ENCODE measurements at regions not wholly inside any gene's neighbourhood (a gene's known extent, or its start where the extent isn't known, plus 50 kb on each side); places are given as distances from the start of the nearest gene placed in this dataset.
A peak's percentile ranks its signal among the peaks of the same experiment; 100 is the strongest.
"Not testable (repeated sequence)": the region's sequence is repeated elsewhere in the genome, so short reads cannot be mapped to it uniquely, and the experiment has no call there.

DNA sequence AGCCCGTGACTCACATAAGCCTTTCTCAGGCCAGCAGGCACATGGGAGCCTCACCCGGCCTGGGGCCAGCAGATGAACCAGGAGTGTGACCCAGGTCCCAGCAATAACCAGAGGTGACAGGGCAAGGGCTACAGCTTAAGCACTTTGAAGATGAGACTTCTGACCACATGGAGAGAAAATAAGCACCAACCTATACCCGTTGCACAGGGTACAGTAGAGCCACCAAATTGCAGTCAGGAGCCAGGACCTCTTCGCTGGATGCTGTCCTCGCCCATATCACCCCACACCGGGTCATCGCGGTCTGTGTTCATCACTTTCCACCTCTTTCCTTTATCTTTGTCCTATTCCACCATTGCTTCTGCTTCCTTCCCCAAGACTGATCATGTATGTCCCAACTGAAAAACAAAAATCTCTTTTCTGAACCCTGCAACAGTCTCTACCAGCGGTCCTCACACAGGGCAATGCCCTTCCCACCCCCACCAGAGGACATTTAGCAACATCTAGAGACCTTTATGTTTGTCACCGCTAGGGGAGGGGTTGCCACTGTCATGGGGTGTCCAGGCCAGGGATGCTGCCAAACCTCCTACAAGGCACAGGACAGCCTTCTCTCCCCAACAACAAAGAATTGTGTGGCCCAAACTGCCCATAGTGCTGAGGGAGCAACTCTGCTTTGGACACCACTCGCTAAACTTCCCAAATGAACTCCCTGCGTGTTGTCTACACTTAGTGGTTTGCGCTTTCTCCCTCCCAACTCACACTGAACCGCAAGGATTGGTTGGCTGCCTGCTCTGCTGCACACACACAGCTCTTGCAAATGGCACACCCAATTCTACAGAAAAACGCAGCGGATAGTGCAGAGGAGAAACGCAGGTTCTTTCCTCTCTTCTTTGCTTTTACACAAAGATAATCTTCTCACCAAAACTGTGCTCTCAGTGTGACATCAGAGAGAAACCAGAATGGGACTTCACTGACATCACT, 219.4 kb upstream of the FRG1 start:
- not testable (repeated sequence) for DNase-seq

DNA sequence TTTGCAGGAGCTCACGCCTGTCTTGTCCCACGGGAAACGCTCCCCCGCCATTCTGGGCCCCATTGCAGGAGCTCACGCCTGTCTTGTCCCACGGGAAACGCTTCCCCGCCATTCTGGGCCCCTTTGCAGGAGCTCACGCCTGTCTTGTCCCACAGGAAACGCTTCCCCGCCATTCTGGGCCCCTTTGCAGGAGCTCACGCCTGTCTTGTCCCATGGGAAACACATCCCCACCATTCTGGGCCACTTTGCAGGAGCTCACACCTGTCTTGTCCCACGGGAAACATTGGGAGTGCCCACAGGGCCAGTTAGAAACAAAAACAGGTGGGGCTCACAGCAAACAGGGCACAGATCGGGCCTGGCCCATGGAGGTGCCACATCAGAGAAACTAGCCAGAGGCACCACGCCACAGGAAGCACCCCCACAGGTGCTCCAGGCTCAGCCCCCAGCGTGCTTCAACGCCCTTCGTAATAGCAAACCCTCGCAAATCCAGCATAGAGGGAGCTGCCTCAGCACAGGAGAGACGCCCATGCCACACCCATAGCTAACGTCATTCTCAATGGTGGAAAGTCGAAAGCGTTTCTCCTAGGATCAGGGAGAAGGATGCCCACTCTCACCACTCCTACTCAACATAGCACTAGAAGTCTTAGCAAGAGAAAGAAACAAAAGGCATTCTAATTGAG, 218.2 kb upstream of the FRG1 start:
- DNase-seq: peak; percentile 1

DNA sequence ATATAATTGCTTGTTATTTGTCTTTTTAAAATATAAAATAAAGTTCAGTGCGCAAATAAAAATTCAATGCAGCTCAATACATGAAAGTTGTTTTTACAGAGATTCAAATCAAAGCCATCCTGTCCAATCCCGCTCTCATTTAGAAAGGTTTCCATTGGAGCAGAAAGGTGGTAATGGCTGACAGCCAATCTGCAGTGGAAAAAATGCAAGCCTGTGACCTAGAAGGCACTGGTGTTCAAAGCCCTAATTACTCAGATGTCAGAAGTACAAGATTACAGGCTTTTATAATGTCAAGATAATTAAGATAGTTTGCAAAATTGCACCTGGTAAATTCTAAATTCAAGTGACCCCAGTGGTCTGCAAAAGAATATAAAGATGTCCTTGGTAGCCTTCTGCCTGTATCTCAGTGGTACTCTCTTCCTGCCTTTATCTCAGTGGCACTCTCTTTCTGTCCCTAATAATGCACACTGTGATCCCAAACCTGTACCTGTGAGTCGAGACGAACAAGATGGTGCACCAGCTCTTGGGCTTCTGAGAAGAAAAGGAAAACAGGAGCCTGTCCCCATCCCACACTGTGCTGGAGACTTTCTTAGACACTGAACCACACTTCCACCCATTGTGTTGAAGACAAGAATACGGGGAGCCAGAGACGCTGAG, 212.6 kb upstream of the FRG1 start:
- not testable (repeated sequence) for DNase-seq

DNA sequence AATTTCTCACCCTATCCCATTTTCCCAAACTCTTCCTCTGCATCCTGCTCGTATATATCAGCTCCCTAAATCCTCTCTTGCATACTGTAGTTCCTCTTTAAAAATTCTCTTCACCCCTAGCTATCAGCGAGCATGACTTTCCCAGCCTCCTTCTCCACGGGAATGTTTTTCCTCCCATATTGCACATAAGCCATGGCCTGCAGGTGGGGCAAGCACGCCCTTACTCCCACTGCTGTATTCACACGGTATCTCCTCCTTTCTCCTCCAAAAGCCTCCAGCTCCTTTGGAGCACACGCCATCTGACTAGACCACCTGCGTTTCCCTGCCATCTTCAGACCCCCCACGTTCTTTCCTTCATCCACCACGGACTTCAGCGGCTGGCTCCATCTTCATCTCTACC, 208.7 kb upstream of the FRG1 start:
- not testable (repeated sequence) for DNase-seq

DNA sequence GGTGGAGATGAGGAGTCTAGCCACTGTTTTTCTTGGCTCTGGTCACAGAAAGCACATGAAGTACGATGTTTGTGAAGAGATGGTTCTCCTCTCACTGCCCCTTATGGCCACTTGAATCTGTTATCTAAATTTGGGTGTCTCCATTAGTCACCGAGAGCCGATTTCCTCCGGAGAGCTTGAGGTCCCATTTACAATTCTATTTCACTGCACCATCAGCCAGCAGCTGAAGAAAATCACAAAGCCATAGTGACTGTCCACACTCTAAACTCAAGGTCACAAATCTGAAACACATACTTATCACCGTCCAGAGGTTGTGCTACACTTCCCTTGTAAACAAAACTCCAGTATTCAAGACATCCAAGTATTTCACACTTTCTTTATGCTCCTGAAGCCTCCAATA, 207.2 kb upstream of the FRG1 start:
- not testable (repeated sequence) for DNase-seq

DNA sequence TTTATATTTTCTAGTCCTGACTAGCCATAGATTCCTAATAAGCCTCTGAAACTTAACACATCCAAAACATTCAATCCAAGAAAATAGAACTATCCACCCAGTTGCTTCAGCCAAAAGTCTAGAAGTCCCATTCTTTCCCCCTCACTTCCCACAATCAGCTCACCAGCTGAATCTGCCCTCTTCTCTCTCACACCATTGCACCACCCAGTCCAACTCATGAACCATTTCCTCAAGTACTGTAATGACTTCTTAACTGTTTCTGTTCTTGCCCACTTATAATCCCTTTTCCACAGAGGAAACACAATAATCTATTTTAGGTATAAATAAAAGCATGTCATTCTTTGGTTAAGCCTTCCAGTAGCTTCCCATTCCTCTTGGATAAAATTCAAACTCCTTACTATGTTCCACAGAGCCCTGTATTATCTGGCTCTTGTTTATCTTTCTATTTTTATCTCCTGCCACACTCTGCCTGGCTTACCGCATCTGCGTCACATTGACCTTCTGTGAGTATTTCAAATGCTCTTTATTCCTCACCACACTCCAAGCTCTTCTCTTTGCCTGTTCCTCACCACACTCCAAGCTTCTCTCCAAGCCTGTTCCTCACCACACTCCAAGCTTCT, 205.9 kb upstream of the FRG1 start:
- not testable (repeated sequence) for DNase-seq

DNA sequence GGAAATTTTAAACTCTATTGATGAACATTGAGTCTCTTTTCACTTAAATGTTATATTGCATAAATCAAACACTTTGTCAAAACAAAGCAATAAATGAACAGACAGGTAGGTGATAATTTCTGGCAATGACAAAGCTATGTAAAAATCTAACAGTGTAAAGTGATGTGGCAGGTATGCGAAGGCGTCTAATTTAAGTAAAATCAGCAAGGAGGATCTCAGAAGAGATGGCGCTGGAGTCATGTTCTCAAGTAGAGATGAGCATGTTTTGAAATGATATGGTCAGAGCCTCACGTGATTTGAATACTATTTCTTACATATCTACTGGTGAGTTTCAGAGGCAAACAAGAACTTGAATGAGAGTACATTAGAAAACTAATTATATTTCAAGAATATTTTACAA, 204.0 kb upstream of the FRG1 start:
- not testable (repeated sequence) for DNase-seq

DNA sequence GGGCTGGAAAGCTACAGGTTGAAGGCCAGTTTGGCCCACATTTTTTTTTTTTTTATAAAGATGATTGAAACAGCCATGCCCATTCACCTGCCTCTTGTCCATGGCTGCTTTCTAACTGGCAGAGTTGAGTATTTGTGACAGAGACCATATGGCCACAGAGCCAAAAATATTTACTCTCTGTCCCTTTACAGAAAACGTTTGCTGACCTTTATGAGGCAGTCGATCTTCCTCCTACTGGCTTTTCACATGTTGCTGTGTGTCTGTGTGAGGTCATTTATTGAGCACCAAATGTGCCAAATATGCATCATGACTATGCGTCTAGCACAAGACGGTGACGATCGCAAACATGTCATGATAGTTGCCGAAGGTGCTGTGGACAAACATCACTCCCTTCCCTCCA, 200.6 kb upstream of the FRG1 start:
- DNase-seq: not testable (repeated sequence)

DNA sequence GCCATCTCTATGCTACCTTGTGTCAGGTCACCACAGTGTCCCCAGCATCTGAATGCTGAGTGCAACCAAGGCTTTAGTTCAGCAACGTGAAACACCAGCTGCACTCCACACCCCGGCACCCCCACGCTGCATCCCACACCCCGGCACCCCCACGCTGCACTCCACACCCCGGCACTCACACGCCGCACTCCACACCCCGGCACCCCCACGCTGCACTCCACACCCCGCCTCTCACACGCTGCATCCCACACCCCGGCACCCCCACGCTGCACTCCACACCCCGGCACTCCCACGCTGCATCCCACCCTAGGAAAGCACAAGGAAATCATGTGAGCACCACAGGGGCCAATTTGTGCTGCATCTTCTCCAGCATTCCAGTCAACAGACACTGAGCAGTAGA, 199.8 kb upstream of the FRG1 start:
- peak; percentile 26 for DNase-seq

DNA sequence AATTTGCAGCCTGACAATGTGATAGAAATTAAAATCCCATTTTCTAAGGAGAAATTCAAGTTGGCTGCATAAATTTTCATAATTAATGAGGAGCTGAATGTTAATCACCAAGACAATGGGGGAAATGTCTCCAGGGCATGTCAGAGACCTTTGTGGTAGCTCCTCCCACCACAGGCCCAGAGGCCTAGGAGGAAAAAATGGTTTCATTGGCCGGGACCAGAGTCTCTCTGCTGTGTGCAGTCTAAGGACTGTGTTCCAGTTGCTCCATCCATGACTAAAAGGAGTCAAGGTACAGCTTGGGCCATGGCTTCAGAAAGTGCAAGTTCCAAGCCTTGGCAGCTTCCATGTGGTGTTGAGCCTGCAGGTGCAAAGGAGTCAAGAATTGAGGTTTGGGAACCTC, 187.6 kb upstream of the FRG1 start:
- not testable (repeated sequence) for DNase-seq

DNA sequence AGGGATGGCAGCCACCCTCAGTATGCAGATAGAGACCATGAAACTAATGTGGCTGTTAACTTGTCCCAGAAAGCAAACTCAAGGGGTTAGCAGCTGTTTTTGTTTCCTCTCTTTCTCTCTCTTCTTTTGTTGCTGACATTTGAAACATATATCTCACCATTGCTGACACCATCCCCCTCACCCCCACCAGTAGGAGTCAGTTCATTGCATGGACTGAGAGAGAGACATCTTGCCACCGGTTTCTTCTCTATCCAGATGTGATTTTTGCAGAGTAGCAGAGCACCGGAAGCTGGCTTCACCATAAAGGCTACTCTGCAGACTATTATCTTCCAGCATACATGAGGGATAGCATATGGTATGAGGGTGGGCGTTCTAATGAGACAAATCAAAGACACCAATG, 177.1 kb upstream of the FRG1 start:
- DNase-seq: no peak

DNA sequence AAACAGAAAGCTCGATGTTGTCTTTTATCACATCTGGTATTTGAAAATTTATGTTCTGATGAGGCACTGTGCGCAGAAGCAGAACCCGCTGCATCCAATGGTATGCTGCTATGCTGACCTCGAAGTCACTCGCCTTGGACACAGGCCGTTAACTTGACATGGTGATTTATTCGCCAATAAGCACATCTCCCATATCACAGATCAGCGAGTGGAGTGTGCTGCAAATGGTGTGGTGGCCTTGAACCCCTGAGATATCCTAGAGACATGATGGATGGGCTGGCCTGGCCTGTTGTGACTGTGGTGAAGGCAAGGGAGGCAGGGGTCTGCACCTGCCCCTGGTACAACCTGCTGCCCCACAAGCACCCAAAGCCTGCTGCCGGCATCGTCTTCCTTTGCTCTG, 175.4 kb upstream of the FRG1 start:
- no peak for DNase-seq

DNA sequence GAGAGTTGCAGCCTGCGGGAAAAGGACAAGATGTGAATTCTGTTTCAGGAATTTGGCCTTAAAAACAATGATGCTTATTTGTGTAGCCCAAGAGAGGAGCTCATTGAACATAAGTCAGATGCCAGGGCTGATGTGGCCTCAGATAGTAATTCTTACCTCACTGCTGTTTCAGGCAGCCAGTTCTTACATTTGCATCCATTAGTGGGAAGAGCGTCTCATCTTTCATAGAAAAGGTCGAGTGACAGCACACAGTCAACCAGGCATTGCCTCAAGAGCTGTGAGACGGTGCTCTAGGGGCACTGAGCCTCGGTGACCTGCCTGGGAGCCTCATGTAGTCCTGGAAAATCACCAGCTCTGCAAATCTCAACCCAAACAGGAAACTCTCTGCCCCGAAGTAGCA, 174.9 kb upstream of the FRG1 start:
- DNase-seq: no peak

DNA sequence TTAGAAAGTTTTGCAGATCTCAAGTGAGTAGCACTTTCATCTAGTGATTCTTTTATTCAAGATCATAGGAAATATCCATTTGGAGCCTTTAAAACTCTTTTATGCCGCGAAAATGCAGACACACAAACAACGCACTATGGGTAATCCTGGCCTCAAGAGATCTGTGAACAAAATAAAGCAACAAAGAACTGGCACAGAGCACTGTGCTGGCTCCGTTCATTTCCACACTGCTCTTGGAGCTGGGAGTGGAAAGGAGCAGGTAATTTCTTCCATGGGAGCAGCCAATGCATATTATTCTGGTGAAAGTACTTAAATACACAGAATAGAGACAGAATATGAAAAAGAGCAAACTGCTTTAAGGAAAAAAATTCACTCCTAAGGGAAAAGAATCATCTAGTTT, 172.7 kb upstream of the FRG1 start:
- peak; percentile 9 for DNase-seq

DNA sequence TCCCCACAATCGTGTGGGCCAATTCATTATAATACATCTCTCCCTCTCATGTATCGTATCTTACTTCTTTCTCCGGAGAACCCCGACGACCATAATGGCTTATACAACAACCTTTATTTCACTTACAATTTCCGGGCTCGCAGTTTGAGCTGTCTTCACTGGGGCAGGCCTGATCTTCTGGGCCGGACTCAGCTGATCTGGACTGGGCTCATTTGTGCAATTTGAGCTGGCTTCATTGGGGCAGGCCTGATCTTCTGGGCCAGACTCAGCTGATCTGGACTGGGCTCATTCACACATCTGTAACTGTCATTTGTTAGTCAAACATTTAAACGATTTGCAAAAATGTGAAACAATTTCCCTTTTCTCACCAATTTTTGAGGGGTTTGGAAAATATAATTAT, 171.5 kb upstream of the FRG1 start:
- DNase-seq: no peak

DNA sequence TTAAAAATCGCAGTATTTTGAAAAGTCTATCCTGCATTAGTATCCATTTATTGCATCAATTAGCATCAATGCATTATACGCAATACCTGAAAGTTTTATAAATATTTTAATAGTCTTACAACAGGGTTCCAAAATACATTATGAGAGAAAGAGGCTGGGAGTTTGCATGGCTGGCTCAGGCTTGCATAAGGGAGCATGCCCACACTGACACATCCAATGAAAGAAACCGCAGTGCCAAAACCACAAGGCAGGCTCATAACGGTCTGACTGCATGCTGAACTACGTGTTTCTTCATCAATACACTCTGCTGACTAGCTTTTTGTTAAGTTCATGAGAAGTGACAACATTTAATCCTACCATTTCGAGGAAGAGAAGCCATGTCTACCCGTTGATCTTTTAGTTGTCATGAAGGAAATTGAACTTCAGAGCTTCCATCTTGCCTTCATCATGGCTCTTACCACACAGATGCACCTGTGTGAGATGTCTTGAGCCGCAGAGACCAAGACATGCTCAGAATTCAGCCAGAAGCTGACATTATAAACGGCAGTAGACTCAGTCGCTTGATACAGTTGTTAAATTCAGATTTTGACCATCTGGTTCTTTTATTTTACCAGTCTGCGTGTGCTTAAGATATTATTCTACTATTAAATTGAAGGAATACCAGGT, 168.8 kb upstream of the FRG1 start:
- DNase-seq: no peak

DNA sequence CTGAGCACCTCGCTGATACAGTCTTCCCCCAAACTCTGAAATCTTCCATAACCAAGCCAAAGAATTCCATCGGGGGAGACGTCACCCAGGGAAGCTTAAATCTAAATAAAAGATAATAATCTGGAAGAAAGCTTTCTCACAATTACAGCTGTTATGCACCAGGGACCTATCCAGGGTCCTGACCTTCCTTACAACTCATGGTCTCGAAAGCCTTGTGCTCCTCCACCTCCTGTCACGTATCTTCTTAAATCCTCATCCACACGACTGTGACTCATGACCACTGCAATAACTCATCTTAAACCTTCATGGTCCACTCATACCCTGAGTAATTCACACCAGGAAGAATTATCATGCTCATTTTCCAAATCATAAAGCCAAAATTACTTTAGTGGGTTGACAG, 166.8 kb upstream of the FRG1 start:
- DNase-seq: no peak

DNA sequence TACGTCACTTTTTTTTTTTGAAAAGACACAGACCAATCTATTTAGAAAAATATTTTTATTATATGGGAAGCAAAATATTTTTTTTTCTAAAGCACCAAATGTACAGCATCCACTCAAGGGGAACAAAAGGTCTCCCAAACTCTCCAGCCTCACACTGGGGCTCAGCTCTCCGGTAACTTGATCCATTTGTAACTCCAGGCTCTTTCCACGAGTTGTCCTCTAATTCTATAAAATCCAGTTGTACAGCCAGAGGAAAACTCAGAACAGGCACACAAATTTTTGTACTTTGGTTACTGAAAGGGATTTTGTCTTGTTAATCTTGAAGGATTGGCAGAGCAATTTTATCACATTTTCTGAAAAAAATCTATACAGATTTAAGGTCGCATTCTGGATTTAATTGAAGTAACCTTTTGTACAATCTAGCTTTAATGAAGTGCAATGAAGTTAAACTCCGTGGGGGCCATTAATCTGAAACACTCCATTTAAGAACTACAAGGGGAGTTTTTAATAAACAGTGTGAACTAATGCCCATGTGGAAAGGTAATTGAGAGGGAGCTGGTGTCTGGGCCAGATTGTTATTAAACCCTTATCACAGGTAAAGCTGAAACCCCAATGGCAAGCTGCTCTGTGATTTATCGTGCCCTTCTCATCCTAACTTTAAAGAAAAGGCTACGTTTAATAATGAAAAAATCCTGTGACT, 161.2 kb upstream of the FRG1 start:
- DNase-seq: no peak

DNA sequence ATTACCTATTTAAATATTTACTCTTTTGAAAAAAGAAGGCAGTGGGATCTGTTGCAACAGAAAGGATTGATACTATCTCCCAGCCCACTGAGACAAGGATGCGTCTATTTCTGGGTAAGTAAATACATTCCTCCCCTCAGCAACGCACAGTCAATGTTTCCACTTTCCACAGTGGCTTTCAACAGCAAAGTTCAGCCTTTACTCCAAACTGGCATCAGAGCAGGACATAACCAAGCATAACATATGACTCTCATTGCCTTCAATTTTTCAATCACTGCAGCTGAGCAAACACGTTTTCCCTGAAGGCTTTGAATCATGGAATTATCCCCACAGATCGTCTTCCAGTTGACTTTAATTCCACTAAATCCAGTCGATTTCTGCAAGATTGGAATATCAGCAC, 160.3 kb upstream of the FRG1 start:
- peak; percentile 21 for DNase-seq

DNA sequence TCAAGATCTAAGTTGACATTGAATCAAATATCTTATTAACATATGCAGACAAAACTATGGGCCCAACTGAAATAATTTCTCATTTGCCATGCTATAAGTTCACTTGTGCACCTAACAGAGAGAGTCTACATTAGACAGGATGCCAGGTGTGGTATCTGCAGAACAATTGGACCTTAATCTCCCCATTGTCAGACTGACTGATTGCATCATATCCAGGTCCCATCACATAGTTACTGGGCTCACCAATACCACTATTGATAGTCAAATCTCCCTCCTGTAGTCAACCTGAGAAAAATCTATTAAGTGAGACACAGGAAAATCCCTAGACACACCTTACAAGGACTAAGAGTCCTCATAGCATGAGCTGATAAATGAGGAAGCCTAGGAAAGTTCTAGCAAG, 156.0 kb upstream of the FRG1 start:
- no peak for DNase-seq

DNA sequence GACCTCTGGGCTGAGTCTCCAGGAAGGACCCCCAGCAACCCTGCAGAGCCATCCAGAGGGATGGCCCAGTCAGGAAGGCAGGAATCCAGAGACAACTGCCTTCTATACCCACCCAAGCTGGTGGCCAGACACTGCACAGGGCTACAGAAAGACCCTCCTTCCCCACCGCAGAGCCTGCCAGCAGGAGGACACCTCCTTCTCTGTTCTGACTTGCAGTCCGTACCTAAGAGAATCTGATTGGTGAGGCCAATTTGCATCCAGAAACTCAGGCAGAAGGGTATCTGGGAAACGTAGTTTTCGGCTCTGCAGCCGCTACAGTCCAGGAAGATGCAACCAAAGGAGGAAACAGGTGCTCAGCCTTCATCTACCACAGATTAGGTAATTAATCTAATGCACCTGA, 155.4 kb upstream of the FRG1 start:
- DNase-seq: no peak

Data from skin of body (tissue), 1 donor.